Large intestine (tissue), 3 donors: ENCODE measurements at regions not wholly inside any gene's neighbourhood (a gene's known extent, or its start where the extent isn't known, plus 50 kb on each side); places are given as distances from the start of the nearest gene placed in this dataset.
"Not testable (repeated sequence)": the region's sequence is repeated elsewhere in the genome, so short reads cannot be mapped to it uniquely, and the experiment has no call there.

Experiments
- DNase-seq, 2 donors: peaks; one replicate each; pipeline versions ENCODE4 v3.0.0 to v3.0.0-alpha.2; 2013
- H3K27ac ChIP-seq: one replicate; pipeline ENCODE4 v1.5.1; 2013; ENCODE audit warnings: low read length
- H3K27me3 ChIP-seq: 2 replicates; pipeline ENCODE4 v1.6.1; 2013; ENCODE audit warnings: low read length; ENCODE audit not compliant: control insufficient read depth, insufficient read depth
- H3K36me3 ChIP-seq: 2 replicates; pipeline ENCODE4 v1.6.1; 2013; ENCODE audit warnings: low read length; ENCODE audit not compliant: control insufficient read depth, insufficient read depth
- H3K4me1 ChIP-seq: one replicate; pipeline ENCODE4 v1.6.1; 2013; ENCODE audit warnings: low read length; ENCODE audit not compliant: control insufficient read depth, insufficient read depth
- H3K4me3 ChIP-seq: one replicate; pipeline ENCODE4 v1.5.1; 2013; ENCODE audit warnings: low read length
- H3K9me3 ChIP-seq: one replicate; pipeline ENCODE4 v1.6.1; 2013; ENCODE audit warnings: mild to moderate bottlenecking, low read depth, low read length, moderate library complexity; ENCODE audit not compliant: control insufficient read depth
- WGBS: methylation state at CpG from one replicate; pipeline ENCODE4 v1.1.5; 2013; ENCODE audit warnings: low lambda C conversion rate; ENCODE audit not compliant: insufficient coverage; 5-methylcytosine and 5-hydroxymethylcytosine counted together

DNA sequence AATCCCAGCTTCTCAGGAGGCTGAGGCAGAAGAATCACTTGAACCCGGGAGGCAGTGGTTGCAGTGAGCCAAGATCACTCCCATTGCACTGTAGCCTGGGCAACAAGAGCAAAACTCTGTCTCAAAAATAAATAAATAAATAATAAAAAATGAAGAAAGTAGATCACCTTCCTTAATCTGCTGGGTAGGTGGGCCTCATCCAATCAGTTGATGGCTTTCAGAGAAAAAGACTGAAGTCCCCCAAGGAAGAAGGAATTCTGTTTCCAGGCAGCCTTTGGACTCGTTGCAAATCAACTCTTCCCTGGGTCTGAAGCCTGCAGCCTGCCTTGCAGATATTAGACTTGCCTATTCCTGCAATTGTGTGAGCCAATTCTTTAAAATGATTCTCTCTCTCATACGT, 136.5 kb downstream of the TFCP2L1 start:
- Histone ChIP-seq H3K9me3 (no peaks in the 10 kb centered on the region), H3K4me3 (no peak overlapping the region), H3K4me1 (no peaks in the 10 kb centered on the region), H3K27me3 (no peaks in the 10 kb centered on the region), H3K27ac (no peak overlapping the region), H3K36me3 (no peaks in the 10 kb centered on the region)
- no peak for DNase-seq
- no CpG with 5 or more reads among the region's 3 CpGs for WGBS

DNA sequence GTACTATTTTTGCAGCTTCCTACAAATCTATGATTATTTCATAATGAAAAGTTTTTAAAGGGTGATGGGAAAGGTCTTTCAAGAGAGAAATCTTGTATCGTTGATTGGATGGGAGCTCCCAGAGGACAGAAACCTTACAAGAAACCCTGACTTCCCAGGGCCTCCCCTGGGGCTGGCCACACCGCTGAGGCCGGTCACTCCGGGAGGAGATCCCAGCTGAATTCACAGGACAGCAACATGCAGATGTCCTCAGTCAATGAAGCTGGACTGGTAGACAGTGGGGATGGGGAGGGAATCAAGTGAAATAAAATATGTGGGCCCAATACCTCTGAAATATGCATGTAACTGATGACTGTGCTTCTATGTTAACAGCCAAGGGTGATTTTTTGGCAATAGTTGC, 135.6 kb downstream of the TFCP2L1 start:
- H3K27me3 ChIP-seq, result no peaks in the 10 kb centered on the region
- H3K4me3 ChIP-seq, result no peak overlapping the region
- DNase-seq, result no peak
- H3K4me1 ChIP-seq, result no peaks in the 10 kb centered on the region
- H3K36me3 ChIP-seq, result no peaks in the 10 kb centered on the region
- H3K9me3 ChIP-seq, result no peaks in the 10 kb centered on the region
- WGBS, result no CpG with 5 or more reads among the region's 4 CpGs
- H3K27ac ChIP-seq, result no peak overlapping the region

DNA sequence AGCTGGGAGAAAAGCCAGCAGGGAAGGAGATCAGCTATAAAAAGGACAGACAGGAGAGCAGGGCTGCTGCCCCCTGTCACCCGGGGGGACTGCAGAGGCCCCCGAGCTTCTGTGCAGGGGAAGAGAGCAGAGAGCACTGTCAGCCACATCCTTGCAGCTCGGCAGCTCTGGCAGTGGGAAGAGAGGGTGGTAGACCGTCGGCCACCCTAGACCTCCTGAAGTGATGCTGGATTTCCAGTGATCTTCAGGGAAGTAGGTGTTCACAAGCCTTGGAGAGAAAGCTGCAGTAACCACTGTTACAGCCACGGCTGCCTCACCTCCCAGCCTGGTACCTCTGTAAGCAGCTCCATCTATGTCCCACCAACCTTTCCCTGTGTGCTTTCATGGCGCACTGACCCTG, 134.9 kb downstream of the TFCP2L1 start:
- Histone ChIP-seq H3K9me3 (no peaks in the 10 kb centered on the region), H3K27ac (no peak overlapping the region), H3K27me3 (no peaks in the 10 kb centered on the region), H3K4me1 (no peaks in the 10 kb centered on the region), H3K36me3 (no peaks in the 10 kb centered on the region), H3K4me3 (no peak overlapping the region)
- no peak for DNase-seq
- WGBS, result no CpG with 5 or more reads among the region's 7 CpGs

DNA sequence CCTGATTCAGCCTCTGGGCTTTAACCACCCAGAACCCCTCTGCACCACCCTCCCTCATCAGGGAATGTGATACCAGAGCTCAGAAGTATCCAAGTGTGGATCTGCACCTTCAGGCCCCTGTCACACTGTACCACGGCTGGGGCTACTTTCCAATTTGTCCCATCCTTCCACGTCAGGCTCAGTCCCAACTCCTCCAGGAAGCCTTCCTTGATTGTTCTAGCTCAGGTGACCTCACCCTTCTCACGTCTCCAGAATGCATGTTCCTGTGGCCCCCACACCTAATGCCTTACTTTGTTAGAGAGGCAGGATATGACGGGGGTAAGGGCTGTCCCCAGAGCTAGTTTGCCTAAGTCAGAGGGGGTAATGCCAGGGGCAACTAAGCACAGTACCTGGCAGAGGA, 134.3 kb downstream of the TFCP2L1 start:
- DNase-seq, result no peak
- no CpG with 5 or more reads among the region's 4 CpGs for WGBS
- no peaks in the 10 kb centered on the region for H3K36me3 ChIP-seq
- no peaks in the 10 kb centered on the region for H3K27me3 ChIP-seq
- H3K27ac ChIP-seq, result no peak overlapping the region
- H3K4me3 ChIP-seq, result no peak overlapping the region
- no peaks in the 10 kb centered on the region for H3K4me1 ChIP-seq
- no peaks in the 10 kb centered on the region for H3K9me3 ChIP-seq

DNA sequence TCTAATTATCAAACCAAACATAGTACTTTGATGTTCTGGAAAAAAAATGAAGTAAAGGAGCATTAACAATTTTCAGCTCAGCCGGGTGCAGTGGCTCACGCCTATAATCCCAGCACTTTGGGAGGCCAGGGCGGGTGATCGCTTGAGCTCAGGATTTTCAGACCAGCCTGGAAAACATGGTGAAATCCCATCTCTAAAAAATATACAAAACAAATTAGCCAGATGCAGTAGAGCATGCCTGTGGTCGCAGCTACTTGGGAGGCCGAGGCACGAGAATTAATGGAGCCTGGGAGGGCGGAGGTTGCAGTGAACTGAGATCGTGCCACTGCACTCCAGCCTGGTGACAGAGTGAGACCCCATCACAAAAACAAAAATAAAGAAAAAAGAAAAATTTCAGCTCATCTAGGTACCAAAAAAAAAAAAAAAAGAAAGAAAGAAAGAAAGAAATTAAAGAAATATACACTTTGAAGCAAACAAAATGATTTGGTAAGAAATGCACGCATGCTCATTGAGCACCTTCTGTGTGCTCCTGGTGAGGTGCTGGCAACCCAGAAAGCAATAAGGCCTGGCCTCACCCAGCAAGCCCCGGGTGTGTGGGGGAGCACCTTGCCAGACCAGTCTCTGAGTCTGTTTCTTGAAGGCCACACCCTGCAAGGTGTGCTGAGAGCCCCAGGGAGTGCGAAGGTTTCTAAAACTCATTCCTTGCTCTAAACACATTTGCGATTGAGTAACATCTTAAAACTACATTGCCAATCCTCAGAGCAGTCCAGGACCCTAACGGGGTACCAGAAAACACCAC, 133.5 kb downstream of the TFCP2L1 start:
- Histone ChIP-seq H3K36me3 (no peaks in the 10 kb centered on the region), H3K4me3 (no peak overlapping the region), H3K4me1 (no peaks in the 10 kb centered on the region), H3K9me3 (no peaks in the 10 kb centered on the region), H3K27me3 (no peaks in the 10 kb centered on the region), H3K27ac (no peak overlapping the region)
- DNase-seq, result peak; percentile 30 to 57
- 78% methylated on average over 2 of the region's 14 CpGs for WGBS

DNA sequence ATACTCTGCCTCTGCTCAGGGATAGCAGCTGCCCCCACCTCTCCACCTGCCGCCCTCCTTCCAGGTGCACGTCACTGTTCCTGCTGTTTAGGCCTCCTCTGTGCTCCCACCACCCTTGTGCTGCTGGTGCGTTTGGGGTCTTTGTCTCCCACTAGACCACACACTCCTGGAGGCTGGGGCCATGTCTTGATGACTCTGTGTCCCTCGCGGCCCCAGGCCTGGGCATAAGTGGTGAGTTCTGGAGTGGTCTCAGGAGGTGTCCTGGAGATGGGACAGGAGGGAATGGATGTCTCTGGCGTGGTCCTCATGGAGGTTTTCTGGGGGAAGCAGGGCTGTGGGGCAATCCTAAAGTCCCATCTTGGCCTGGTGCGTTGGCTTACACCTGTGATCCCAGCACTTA, 132.1 kb downstream of the TFCP2L1 start:
- Histone ChIP-seq H3K36me3 (no peaks in the 10 kb centered on the region), H3K9me3 (no peaks in the 10 kb centered on the region), H3K4me1 (no peaks in the 10 kb centered on the region), H3K4me3 (no peak overlapping the region), H3K27ac (no peak overlapping the region), H3K27me3 (no peaks in the 10 kb centered on the region)
- DNase-seq, result no peak
- no CpG with 5 or more reads among the region's 7 CpGs for WGBS

DNA sequence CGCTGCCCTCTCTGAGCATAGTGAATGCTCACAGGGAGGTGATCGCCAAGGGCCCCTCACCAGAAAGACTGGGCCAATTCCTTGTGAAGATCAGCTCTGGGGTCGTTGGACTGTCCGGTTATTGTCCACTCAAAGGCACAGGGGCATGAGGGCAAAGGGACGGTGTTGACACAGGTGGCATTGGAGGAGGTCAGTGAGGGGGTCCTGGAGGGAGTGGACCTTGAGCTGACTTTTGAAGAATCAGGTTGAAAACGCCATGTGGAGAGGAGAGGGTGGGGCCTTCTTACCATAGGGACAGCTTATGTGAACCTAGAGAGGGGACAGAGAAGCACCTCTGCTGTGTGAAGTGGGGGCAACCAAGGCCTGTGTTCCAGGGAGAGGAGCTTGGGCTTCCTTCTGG, 131.5 kb downstream of the TFCP2L1 start:
- Histone ChIP-seq H3K27me3 (no peaks in the 10 kb centered on the region), H3K27ac (no peak overlapping the region), H3K4me3 (no peak overlapping the region), H3K36me3 (no peaks in the 10 kb centered on the region), H3K4me1 (no peaks in the 10 kb centered on the region), H3K9me3 (no peaks in the 10 kb centered on the region)
- no CpG with 5 or more reads among the region's 6 CpGs for WGBS
- no peak for DNase-seq

DNA sequence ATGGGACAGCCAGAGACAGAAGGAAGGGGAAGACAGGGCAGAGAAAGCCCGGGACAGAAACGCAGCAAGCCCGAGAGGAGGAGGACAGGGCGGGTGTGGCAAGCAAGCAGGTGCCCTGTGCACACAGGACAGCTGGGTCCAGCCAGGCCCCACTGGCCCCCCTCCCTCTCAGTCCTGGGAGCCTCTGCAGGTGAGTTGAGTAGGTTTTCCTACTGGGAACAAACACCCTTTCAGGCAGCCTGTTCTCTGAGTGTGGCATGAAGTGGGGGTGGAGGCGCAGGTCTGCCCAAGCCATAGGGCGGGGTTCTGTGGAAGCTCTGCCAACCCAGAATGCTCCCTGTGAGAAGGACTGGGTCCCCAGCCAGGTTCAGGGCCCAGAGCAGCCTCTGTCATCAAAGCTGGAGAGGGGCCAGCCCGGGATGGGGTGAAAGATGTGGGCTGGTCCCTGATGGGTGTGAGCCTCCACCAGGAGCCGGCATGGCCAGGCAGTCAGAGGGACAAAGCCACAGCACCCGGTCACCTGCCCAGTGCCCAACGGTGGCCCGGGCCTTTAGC, 129.4 kb downstream of the TFCP2L1 start:
- H3K27me3 ChIP-seq, result no peaks in the 10 kb centered on the region
- H3K4me1 ChIP-seq, result no peaks in the 10 kb centered on the region
- H3K36me3 ChIP-seq, result no peaks in the 10 kb centered on the region
- no peaks in the 10 kb centered on the region for H3K9me3 ChIP-seq
- no peak overlapping the region for H3K4me3 ChIP-seq
- DNase-seq, result no peak
- no peak overlapping the region for H3K27ac ChIP-seq
- no CpG with 5 or more reads among the region's 11 CpGs for WGBS

DNA sequence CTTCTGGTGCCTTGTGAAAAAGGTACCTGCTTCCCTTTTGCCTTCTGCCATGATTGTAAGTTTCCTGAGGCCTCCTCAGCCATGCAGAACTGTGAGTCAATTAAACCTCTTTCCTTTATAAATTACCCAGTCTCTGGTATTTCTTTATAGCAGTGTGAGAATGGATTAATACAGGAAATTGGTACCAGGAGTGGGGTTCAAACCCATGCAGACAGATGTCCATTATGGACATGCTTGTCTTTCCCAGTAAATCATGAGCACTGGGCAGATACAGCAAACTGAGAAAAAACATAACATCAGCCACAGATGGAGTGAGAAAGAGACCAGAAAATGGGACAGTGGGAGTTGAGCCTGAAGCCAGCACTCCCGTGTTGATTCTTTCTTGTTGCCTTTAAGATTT, 127.5 kb downstream of the TFCP2L1 start:
- DNase-seq, H3K27ac ChIP-seq: not testable (repeated sequence)
- WGBS, result no CpG with 5 or more reads among the region's 1 CpG

DNA sequence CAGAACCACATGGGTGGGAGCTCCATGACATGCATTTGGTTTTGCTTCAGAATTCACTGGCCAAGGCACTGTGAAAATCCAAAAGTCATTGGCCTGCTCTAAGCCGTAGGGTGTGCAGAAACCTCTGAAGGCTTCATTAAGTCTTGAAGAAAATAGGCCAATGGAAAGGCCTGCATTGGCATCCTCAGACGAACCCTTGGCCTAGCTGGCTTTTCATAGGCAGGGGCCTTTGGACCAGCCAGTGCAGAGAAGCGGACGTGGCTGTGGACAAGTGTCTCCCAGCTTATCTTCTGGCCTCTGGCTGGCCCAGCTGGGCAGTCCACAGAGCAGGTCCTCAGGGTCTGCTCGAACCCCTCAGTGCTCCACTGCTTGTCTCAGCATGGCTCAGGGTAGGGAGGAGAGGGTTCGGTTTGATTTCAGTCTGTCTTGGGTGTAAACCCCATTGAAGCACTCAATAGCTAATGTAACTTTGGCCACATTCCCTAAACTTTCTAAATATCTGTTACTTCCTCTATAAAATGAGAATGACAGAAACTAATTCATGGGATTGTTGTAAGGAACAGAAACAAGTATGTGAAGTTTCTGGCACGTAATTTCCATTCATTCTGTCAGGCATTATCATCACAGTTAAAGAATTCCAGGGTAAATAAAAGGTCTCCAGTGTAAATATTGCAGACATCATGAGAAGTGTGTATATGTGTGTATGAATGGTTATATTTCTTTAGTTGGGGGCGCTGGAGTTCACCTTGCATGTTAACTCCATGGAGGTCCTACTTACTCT, 125.5 kb downstream of the TFCP2L1 start:
- DNase-seq, result no peak
- H3K36me3 ChIP-seq, result no peaks in the 10 kb centered on the region
- no CpG with 5 or more reads among the region's 8 CpGs for WGBS
- no peak overlapping the region for H3K27ac ChIP-seq
- H3K4me1 ChIP-seq, result no peaks in the 10 kb centered on the region
- H3K27me3 ChIP-seq, result no peaks in the 10 kb centered on the region
- no peak overlapping the region for H3K4me3 ChIP-seq
- no peaks in the 10 kb centered on the region for H3K9me3 ChIP-seq

More for the DNA sequence above, 127.5 kb downstream of the TFCP2L1 start:
- not testable (repeated sequence) for H3K4me3 ChIP-seq, H3K27me3 ChIP-seq, H3K36me3 ChIP-seq, H3K4me1 ChIP-seq, H3K9me3 ChIP-seq
